ENCODE measurements at regions not wholly inside any gene's neighbourhood (a gene's known extent, or its start where the extent isn't known, plus 50 kb on each side); places are given as distances from the start of the nearest gene placed in this dataset.

GRCh38 chr17:52504081-52504480, 345.6 kb upstream of the CA10 start:
- Mint-ChIP-seq H3K27ac (no peak overlapping the region), H3K36me3 (no peaks in the 10 kb centered on the region), H3K4me1 (peaks cover 7% of the 10 kb centered on the region), H3K9me3 (no peaks in the 10 kb centered on the region), H3K4me3 (no peak overlapping the region), H3K27me3 (ENCODE audit: low read depth) (no peaks in the 10 kb centered on the region)
- DNase-seq (ENCODE audit: low spot score in 2 of 2, unreplicated experiment in 2 of 2) = no peak
- TF ChIP-seq CTCF (IDR thresholded peaks at IDR 0.05; ENCODE audit: unreplicated experiment) = no peak

- Mint-ChIP-seq H3K36me3 (no peaks in the 10 kb centered on the region), H3K27ac (no peak overlapping the region), H3K9me3 (peaks cover 10% of the 10 kb centered on the region), H3K4me3 (no peak overlapping the region), H3K4me1 (no peaks in the 10 kb centered on the region), H3K27me3 (ENCODE audit: low read depth) (peaks cover 4% of the 10 kb centered on the region)
- TF ChIP-seq CTCF (IDR thresholded peaks at IDR 0.05; ENCODE audit: unreplicated experiment) = no peak
- no peak for DNase-seq (ENCODE audit: low spot score in 2 of 2, unreplicated experiment in 2 of 2)
These were observed 337.1 kb upstream of the CA10 start for GRCh38 chr17:52495646-52496045.

GRCh38 chr17:52482271-52482670, 323.8 kb upstream of the CA10 start:
- DNase-seq (ENCODE audit: low spot score in 2 of 2, unreplicated experiment in 2 of 2) = no peak
- no peak for TF ChIP-seq CTCF (IDR thresholded peaks at IDR 0.05; ENCODE audit: unreplicated experiment)
- Mint-ChIP-seq H3K4me3 (no peak overlapping the region), H3K27ac (no peak overlapping the region), H3K9me3 (peaks cover 18% of the 10 kb centered on the region), H3K36me3 (no peaks in the 10 kb centered on the region), H3K4me1 (no peaks in the 10 kb centered on the region), H3K27me3 (ENCODE audit: low read depth) (peaks cover 5% of the 10 kb centered on the region)

GRCh38 chr17:52477824-52478699, 319.5 kb upstream of the CA10 start:
- H3K27ac Mint-ChIP-seq = no peak overlapping the region
- no peak for TF ChIP-seq CTCF (IDR thresholded peaks at IDR 0.05; ENCODE audit: unreplicated experiment)
- H3K4me1 Mint-ChIP-seq = no peaks in the 10 kb centered on the region
- H3K36me3 Mint-ChIP-seq = no peaks in the 10 kb centered on the region
- no peak for DNase-seq (ENCODE audit: low spot score in 2 of 2, unreplicated experiment in 2 of 2)
- H3K27me3 Mint-ChIP-seq (ENCODE audit: low read depth) = peaks cover 12% of the 10 kb centered on the region
- H3K9me3 Mint-ChIP-seq = peaks cover 7% of the 10 kb centered on the region
- no peak overlapping the region for H3K4me3 Mint-ChIP-seq

- DNase-seq (ENCODE audit: low spot score in 2 of 2, unreplicated experiment in 2 of 2) = no peak
- Mint-ChIP-seq H3K9me3 (no peaks in the 10 kb centered on the region), H3K4me3 (no peak overlapping the region), H3K4me1 (no peaks in the 10 kb centered on the region), H3K27me3 (ENCODE audit: low read depth) (peaks cover 18% of the 10 kb centered on the region), H3K36me3 (no peaks in the 10 kb centered on the region), H3K27ac (no peak overlapping the region)
- no peak for TF ChIP-seq CTCF (IDR thresholded peaks at IDR 0.05; ENCODE audit: unreplicated experiment)
These were observed 318.3 kb upstream of the CA10 start for GRCh38 chr17:52476638-52477313.

All from mesothelial cell of epicardium (in vitro differentiated cells).